H9 (cell line): ENCODE measurements at regions not wholly inside any gene's neighbourhood (a gene's known extent, or its start where the extent isn't known, plus 50 kb on each side); places are given as distances from the start of the nearest gene placed in this dataset.

Experiments
- DNase-seq: peaks from one replicate; pipeline ENCODE4 v3.0.0-alpha.2; 2017
- H2AFZ ChIP-seq: one replicate; pipeline ENCODE4 v1.6.1; 2013; ENCODE audit warnings: mild to moderate bottlenecking, low read length, control low read depth, moderate library complexity
- H2AK5ac ChIP-seq: 2 replicates; pipeline ENCODE4 v1.6.1; 2013; ENCODE audit warnings: low read length, control low read depth, mixed read lengths; ENCODE audit not compliant: insufficient read length
- H2BK120ac ChIP-seq: one replicate; pipeline ENCODE4 v1.6.1; 2013; ENCODE audit warnings: low read depth, mild to moderate bottlenecking, low read length, control low read depth, inconsistent platforms; ENCODE audit not compliant: poor library complexity, severe bottlenecking
- H2BK12ac ChIP-seq: 2 replicates; pipeline ENCODE4 v1.6.1; 2013; ENCODE audit warnings: low read length, control low read depth, mixed read lengths, low read depth; ENCODE audit not compliant: insufficient read length
- H2BK15ac ChIP-seq: 2 replicates; pipeline ENCODE4 v1.6.1; 2013; ENCODE audit warnings: low read depth, low read length, control low read depth
- H2BK20ac ChIP-seq: one replicate; pipeline ENCODE4 v1.6.1; 2013; ENCODE audit warnings: low read depth, mild to moderate bottlenecking, low read length, control low read depth, inconsistent platforms; ENCODE audit not compliant: poor library complexity, severe bottlenecking
- H2BK5ac ChIP-seq: 2 replicates; pipeline ENCODE4 v1.6.1; 2013; ENCODE audit warnings: low read length, control low read depth, mixed read lengths; ENCODE audit not compliant: insufficient read length
- H3K14ac ChIP-seq: 2 replicates; pipeline ENCODE4 v1.6.1; 2013; ENCODE audit warnings: low read length, control low read depth; ENCODE audit not compliant: insufficient read depth
- H3K18ac ChIP-seq: 2 replicates; pipeline ENCODE4 v1.6.1; 2013; ENCODE audit warnings: low read depth, mild to moderate bottlenecking, mixed read lengths, low read length, control low read depth; ENCODE audit not compliant: insufficient read length
- H3K23ac ChIP-seq: 2 replicates; pipeline ENCODE4 v1.6.1; 2013; ENCODE audit warnings: low read length, control low read depth, mixed read lengths, low read depth; ENCODE audit not compliant: insufficient read length
- H3K23me2 ChIP-seq: 2 replicates; pipeline ENCODE4 v1.6.1; 2013; ENCODE audit warnings: low read depth, mild to moderate bottlenecking, mixed read lengths, low read length, control low read depth; ENCODE audit not compliant: insufficient read length, poor library complexity, severe bottlenecking
- H3K27ac ChIP-seq: 2 replicates; pipeline ENCODE4 v1.5.1; 2013; ENCODE audit warnings: low read length, control low read depth, mixed read lengths, low read depth; ENCODE audit not compliant: insufficient read length
- H3K27me3 ChIP-seq: 2 replicates; pipeline ENCODE4 v1.6.1; 2013; ENCODE audit warnings: low read length, control low read depth, inconsistent platforms; ENCODE audit not compliant: insufficient read depth
- H3K4ac ChIP-seq: 2 replicates; pipeline ENCODE4 v1.6.1; 2013; ENCODE audit warnings: low read depth, mild to moderate bottlenecking, control low read depth, inconsistent platforms, low read length, moderate library complexity
- H3K4me1 ChIP-seq: 2 replicates; pipeline ENCODE4 v1.6.1; 2013; ENCODE audit warnings: low read length, control low read depth, inconsistent platforms; ENCODE audit not compliant: insufficient read depth
- H3K4me2 ChIP-seq: 2 replicates; pipeline ENCODE4 v1.6.1; 2013; ENCODE audit warnings: low read length, control low read depth, mixed read lengths; ENCODE audit not compliant: insufficient read length, insufficient read depth
- H3K56ac ChIP-seq: 2 replicates; pipeline ENCODE4 v1.6.1; 2013; ENCODE audit warnings: low read depth, mild to moderate bottlenecking, mixed read lengths, low read length, control low read depth; ENCODE audit not compliant: insufficient read length
- H3K79me1 ChIP-seq: 2 replicates; pipeline ENCODE4 v1.6.1; 2013; ENCODE audit warnings: low read depth, mild to moderate bottlenecking, moderate library complexity, low read length, control low read depth, inconsistent platforms; ENCODE audit not compliant: insufficient read depth, poor library complexity, severe bottlenecking
- H3K79me2 ChIP-seq: 2 replicates; pipeline ENCODE4 v1.6.1; 2013; ENCODE audit warnings: low read length, control low read depth, inconsistent platforms; ENCODE audit not compliant: insufficient read depth
- H3K9ac ChIP-seq: 2 replicates; pipeline ENCODE4 v1.6.1; 2013; ENCODE audit warnings: low read length, control low read depth, mixed read lengths; ENCODE audit not compliant: insufficient read length; ENCODE audit errors: extremely low read depth
- H3K9me3 ChIP-seq: one replicate; pipeline ENCODE4 v1.6.1; 2013; ENCODE audit warnings: low read depth, low read length, inconsistent platforms; ENCODE audit not compliant: control insufficient read depth
- H3T11ph ChIP-seq: one replicate; pipeline ENCODE4 v1.6.1; 2013; ENCODE audit warnings: mild to moderate bottlenecking, low read length, control low read depth, inconsistent platforms
- H4K20me1 ChIP-seq: one replicate; pipeline ENCODE4 v1.6.1; 2013; ENCODE audit not compliant: control insufficient read depth, insufficient read length, insufficient read depth
- H4K5ac ChIP-seq: 2 replicates; pipeline ENCODE4 v1.6.1; 2013; ENCODE audit warnings: low read depth, mild to moderate bottlenecking, mixed read lengths, low read length, control low read depth; ENCODE audit not compliant: insufficient read length
- H4K8ac ChIP-seq: replicated peaks from 2 replicates; pipeline ENCODE4 v1.6.1; 2013; ENCODE audit warnings: low read length, control low read depth, mixed read lengths, low read depth; ENCODE audit not compliant: insufficient read length
- H4K91ac ChIP-seq: 2 replicates; pipeline ENCODE4 v1.6.1; 2013; ENCODE audit warnings: low read depth, mild to moderate bottlenecking, moderate library complexity, mixed read lengths, low read length, control low read depth; ENCODE audit not compliant: insufficient read length
- H3K27ac Mint-ChIP-seq, 3 experiments: 2 replicates in 2 of 3; 3 replicates in 1 of 3; pipeline ENCODE4 v1.8.0; 2020 to 2021; ENCODE audit warnings: mixed read lengths in 3 of 3, mild to moderate bottlenecking in 1 of 3, moderate library complexity in 1 of 3
- H3K27me3 Mint-ChIP-seq: 2 replicates; pipeline ENCODE4 v1.8.0; 2021; ENCODE audit warnings: low read depth, mild to moderate bottlenecking, moderate library complexity, mixed read lengths
- H3K36me3 Mint-ChIP-seq, 3 experiments: 2 replicates in 2 of 3; 3 replicates in 1 of 3; pipeline ENCODE4 v1.8.0; 2020 to 2021; ENCODE audit warnings: low read depth in 3 of 3, mixed read lengths in 3 of 3; ENCODE audit not compliant: insufficient read depth in 1 of 3
- H3K4me1 Mint-ChIP-seq, 2 experiments: 2 replicates each; pipeline ENCODE4 v1.8.0; 2020; ENCODE audit warnings: mixed read lengths in 2 of 2
- H3K4me3 Mint-ChIP-seq, 2 experiments: 2 replicates in 1 of 2; 3 replicates in 1 of 2; pipeline ENCODE4 v1.8.0; 2020 to 2021; ENCODE audit warnings: mild to moderate bottlenecking in 2 of 2, mixed read lengths in 2 of 2, moderate library complexity in 1 of 2
- H3K9me3 Mint-ChIP-seq, 2 experiments: 2 replicates in 1 of 2; 3 replicates in 1 of 2; pipeline ENCODE4 v1.8.0; 2020; ENCODE audit warnings: mild to moderate bottlenecking in 2 of 2, mixed read lengths in 2 of 2, moderate library complexity in 1 of 2
- CTCF ChIP-seq: fragments of 200-600 bp; sonication (generic); conservative IDR thresholded peaks from 3 replicates; pipeline ENCODE4 v1.8.0; 2021; ENCODE audit warnings: antibody characterized with exemption, mild to moderate bottlenecking
- WGBS: extraction: QIAGEN DNeasy Blood & Tissue Kit; methylation state at CpG from one replicate; pipeline ENCODE4 v1.1.7; 2013; ENCODE audit warnings: missing lambda C conversion rate, low lambda C conversion rate, mixed read lengths; ENCODE audit not compliant: insufficient read length; ENCODE audit errors: extremely low coverage; 5-methylcytosine and 5-hydroxymethylcytosine counted together

GRCh38 chr14:76641541-76641940 lies 119.7 kb upstream of the VASH1 start:
- Mint-ChIP-seq H3K4me3 (no peak overlapping the region), H3K27me3 (peaks cover 3% of the 10 kb centered on the region), H3K36me3 (peaks cover 0 to 1% (median 0%) of the 10 kb centered on the region in 3 experiments; a peak in 2 of 7 replicates), H3K4me1 (peaks cover 19% of the 10 kb centered on the region in 2 experiments), H3K9me3 (peaks cover 4% of the 10 kb centered on the region in 2 experiments), H3K27ac (no peak overlapping the region)
- H2BK12ac ChIP-seq: no peak overlapping the region
- H3K23ac ChIP-seq: no peak overlapping the region
- H3K4me1 ChIP-seq: no peaks in the 10 kb centered on the region
- no peak overlapping the region for H2BK15ac ChIP-seq
- H3K79me2 ChIP-seq: 0 out of 2 replicates have a peak, but pooled peaks cover 2% of the 10 kb centered on the region
- no peak overlapping the region for H2BK5ac ChIP-seq
- H3K79me1 ChIP-seq: no peaks in the 10 kb centered on the region
- no peak overlapping the region for H4K5ac ChIP-seq
- no peak overlapping the region for H3K56ac ChIP-seq
- H3K14ac ChIP-seq: no peak overlapping the region
- no peak for TF ChIP-seq CTCF
- no peak for DNase-seq
- no peak overlapping the region for H2AFZ ChIP-seq
- no peak overlapping the region for H2BK120ac ChIP-seq
- no peak overlapping the region for H2BK20ac ChIP-seq
- no peak overlapping the region for H3T11ph ChIP-seq
- no peak overlapping the region for H3K4me2 ChIP-seq
- H3K4ac ChIP-seq: no peak overlapping the region
- WGBS: no CpG with 5 or more reads among the region's 4 CpGs
- H4K20me1 ChIP-seq: no peaks in the 10 kb centered on the region
- no peaks in the 10 kb centered on the region for H3K27me3 ChIP-seq
- no peak overlapping the region for H3K27ac ChIP-seq
- H3K9me3 ChIP-seq: no peaks in the 10 kb centered on the region
- H4K91ac ChIP-seq: no peak overlapping the region
- H4K8ac ChIP-seq: no peak overlapping the region
- H2AK5ac ChIP-seq: no peak overlapping the region
- no peaks in the 10 kb centered on the region for H3K23me2 ChIP-seq
- H3K9ac ChIP-seq: no peak overlapping the region
- no peak overlapping the region for H3K18ac ChIP-seq
